ENCODE measurements at regions not wholly inside any gene's neighbourhood (a gene's known extent, or its start where the extent isn't known, plus 50 kb on each side); places are given as distances from the start of the nearest gene placed in this dataset.

DNA sequence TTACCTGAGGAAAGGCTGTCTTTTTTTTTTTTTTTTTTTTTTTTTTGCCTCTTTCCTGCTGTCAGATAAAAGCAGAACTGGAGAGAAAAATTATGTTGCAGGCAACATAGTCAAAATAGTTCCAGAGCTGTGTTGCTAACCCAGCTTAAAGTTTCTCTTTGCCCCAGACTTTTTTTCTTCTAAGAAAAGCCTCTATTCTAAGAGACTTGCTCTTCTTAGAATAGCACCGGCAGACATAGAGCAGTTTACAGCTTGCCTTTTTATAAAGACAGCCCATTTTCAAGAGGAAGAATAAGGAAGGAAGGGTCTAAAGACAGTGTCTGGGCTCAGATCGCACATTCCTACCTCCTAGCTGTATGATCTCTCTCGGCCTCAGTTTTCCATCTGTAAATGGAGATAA is 88.7 kb downstream of the TENT5C start:
- 73 to 78% (median 77%) methylated on average over 3 of the region's 3 CpGs for WGBS, 3 donors
- intact Hi-C loops (cut with DNase I) = no loop called here
- H3K9me3 ChIP-seq = no peaks in the 10 kb centered on the region

DNA sequence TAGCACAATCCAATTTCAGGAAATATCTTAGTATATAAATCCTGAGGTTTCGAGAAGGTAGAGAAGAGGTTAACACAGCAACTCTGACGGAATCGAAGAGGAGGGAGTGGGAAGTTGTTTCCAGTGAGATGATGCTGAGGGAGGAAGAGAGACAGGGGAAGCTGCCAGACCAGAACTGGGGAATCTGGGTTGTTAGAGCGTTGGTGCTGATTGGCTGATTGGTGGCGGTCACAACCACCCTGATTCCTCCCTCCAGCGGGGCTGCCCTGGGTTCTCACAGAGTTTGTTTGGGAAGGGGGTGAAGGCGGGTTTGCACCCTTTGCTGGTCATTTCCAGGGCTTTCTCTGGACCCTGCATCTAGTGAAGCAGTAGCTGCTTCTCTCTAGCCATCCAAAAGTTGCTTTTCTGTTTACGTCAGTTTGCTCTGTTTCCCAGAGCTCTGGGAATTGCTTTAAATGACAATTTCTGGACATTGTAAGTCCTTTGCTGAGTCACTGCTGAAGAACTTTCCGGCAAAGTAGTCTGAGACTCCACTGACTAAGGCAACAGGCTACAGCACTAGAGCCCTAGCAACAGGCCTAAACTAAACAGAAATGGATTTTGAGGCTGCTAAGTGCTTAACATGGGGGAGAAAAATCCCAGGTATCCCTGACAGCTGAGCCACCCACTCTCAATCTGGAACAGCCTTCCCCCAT is 90.1 kb downstream of the TENT5C start:
- H3K27me3 ChIP-seq = no peaks in the 10 kb centered on the region
- H3K36me3 ChIP-seq = no peaks in the 10 kb centered on the region
- H3K4me1 ChIP-seq (ENCODE audit: insufficient read depth) = peaks cover 2% of the 10 kb centered on the region
- no peaks in the 10 kb centered on the region for H3K9me3 ChIP-seq
- intact Hi-C loops (cut with DNase I) = no loop called here
- no peak for TF ChIP-seq EP300 (IDR thresholded peaks at IDR 0.05)
- TF ChIP-seq CTCF (IDR thresholded peaks at IDR 0.05) = no peak
- no peak for TF ChIP-seq POLR2A (IDR thresholded peaks at IDR 0.05)
- H3K4me3 ChIP-seq = no peak overlapping the region
- DNase-seq = peak in 1 of 5 donors; percentile 28
- no peak overlapping the region for H3K27ac ChIP-seq
- WGBS, 3 donors = 30 to 34% (median 31%) methylated on average over 9 of the region's 9 CpGs

More for the DNA sequence above, 88.7 kb downstream of the TENT5C start:
- no peak overlapping the region for H3K27ac ChIP-seq
- no peak overlapping the region for H3K4me3 ChIP-seq
- peaks cover 2% of the 10 kb centered on the region for H3K4me1 ChIP-seq (ENCODE audit: insufficient read depth)
- TF ChIP-seq EP300 (IDR thresholded peaks at IDR 0.05) = no peak
- TF ChIP-seq POLR2A (IDR thresholded peaks at IDR 0.05) = no peak
- no peak for TF ChIP-seq CTCF (IDR thresholded peaks at IDR 0.05)
- DNase-seq = no peak
- H3K36me3 ChIP-seq = no peaks in the 10 kb centered on the region
- H3K27me3 ChIP-seq = no peaks in the 10 kb centered on the region

- DNase-seq = no peak
- Histone ChIP-seq H3K9me3 (no peaks in the 10 kb centered on the region), H3K27me3 (no peaks in the 10 kb centered on the region), H3K4me3 (no peak overlapping the region), H3K36me3 (no peaks in the 10 kb centered on the region), H3K4me1 (ENCODE audit: insufficient read depth) (peaks cover 2% of the 10 kb centered on the region), H3K27ac (no peak overlapping the region)
- WGBS, 3 donors = 10 to 21% (median 12%) methylated on average over 1 of the region's 1 CpG
- intact Hi-C loops (cut with DNase I) = no loop called here
- TF ChIP-seq EP300 (IDR thresholded peaks at IDR 0.05) = no peak
Measured at GRCh38 chr1:117696561-117696960, 90.7 kb downstream of the TENT5C start.

- H3K27me3 ChIP-seq = no peaks in the 10 kb centered on the region
- no peak overlapping the region for H3K4me3 ChIP-seq
- no peak overlapping the region for H3K27ac ChIP-seq
- H3K9me3 ChIP-seq = no peaks in the 10 kb centered on the region
- no peak for DNase-seq
- intact Hi-C loops (cut with DNase I) = no loop called here
- H3K4me1 ChIP-seq (ENCODE audit: insufficient read depth) = peaks cover 2% of the 10 kb centered on the region
- TF ChIP-seq POLR2A (IDR thresholded peaks at IDR 0.05) = no peak
- H3K36me3 ChIP-seq = no peaks in the 10 kb centered on the region
Measured at GRCh38 chr1:117697220-117697781, 91.5 kb downstream of the TENT5C start.

GRCh38 chr1:117698398-117699160 is 92.7 kb downstream of the TENT5C start:
- intact Hi-C loops (cut with DNase I) = no loop called here
- Histone ChIP-seq H3K4me3 (no peak overlapping the region), H3K4me1 (ENCODE audit: insufficient read depth) (peaks cover 2% of the 10 kb centered on the region), H3K36me3 (no peaks in the 10 kb centered on the region), H3K27me3 (no peaks in the 10 kb centered on the region), H3K27ac (no peak overlapping the region), H3K9me3 (no peaks in the 10 kb centered on the region)
- TF ChIP-seq POLR2A (IDR thresholded peaks at IDR 0.05) (no peak), CTCF (IDR thresholded peaks at IDR 0.05) (no peak), EP300 (IDR thresholded peaks at IDR 0.05) (no peak)
- peak in 4 of 5 donors; percentile 39 to 72 (median 62) for DNase-seq
- 10 to 18% (median 15%) methylated on average over 5 of the region's 5 CpGs for WGBS, 3 donors
